K562 (cell line): ENCODE measurements at regions not wholly inside any gene's neighbourhood (a gene's known extent, or its start where the extent isn't known, plus 50 kb on each side); places are given as distances from the start of the nearest gene placed in this dataset.
"Not testable (repeated sequence)": the region's sequence is repeated elsewhere in the genome, so short reads cannot be mapped to it uniquely, and the experiment has no call there.

Source experiments
- JUND ChIP-seq, 2 experiments: IDR thresholded peaks; 2 replicates in 1 of 2; 3 replicates in 1 of 2; pipeline ENCODE4 v1.6.1; 2011; ENCODE audit warnings: borderline replicate concordance in 2 of 2, low read depth in 2 of 2, low read length in 2 of 2, improper control_type of control experiment in 1 of 2, missing biosample characterization in 1 of 2, missing genetic modification characterization in 1 of 2, missing genetic modification reagents in 1 of 2
- KLF6 ChIP-seq: fragments of 250-450 bp; sonication (Bioruptor Pico); IDR thresholded peaks from 2 replicates; pipeline ENCODE4 v1.4.0; 2020; ENCODE audit warnings: mild to moderate bottlenecking, moderate library complexity, borderline replicate concordance
- NCOA1 ChIP-seq: fragments of 450-650 bp; IDR thresholded peaks from 2 replicates; pipeline ENCODE4 v1.6.1; 2016; ENCODE audit warnings: low read depth
- RAD21 ChIP-seq, 2 experiments: fragments of 250-450 bp in 1 of 2; fragments of 450-650 bp in 1 of 2; sonication (Bioruptor Pico) in 1 of 2; formaldehyde crosslinking in 1 of 2; IDR thresholded peaks in 1 of 2; conservative IDR thresholded peaks in 1 of 2; 2 replicates each; pipeline versions ENCODE4 v1.4.0 to v1.8.0; 2020 to 2022; ENCODE audit warnings: mild to moderate bottlenecking in 2 of 2, moderate library complexity in 1 of 2
- SAFB2 ChIP-seq: fragments of 200-400 bp; formaldehyde crosslinking; IDR thresholded peaks from 2 replicates; pipeline ENCODE4 v1.6.1; 2018; ENCODE audit warnings: borderline replicate concordance, low read length, low read depth, moderate library complexity; ENCODE audit not compliant: severe bottlenecking
- SMC3 ChIP-seq: conservative IDR thresholded peaks from 2 replicates; pipeline ENCODE4 v1.6.1; 2011; ENCODE audit warnings: low read depth, low read length, improper control_type of control experiment; ENCODE audit not compliant: insufficient read depth
- U2AF2 ChIP-seq: fragments of 200-400 bp; formaldehyde crosslinking; optimal IDR thresholded peaks from 2 replicates; pipeline ENCODE3; 2017; ENCODE audit warnings: low read depth, mild to moderate bottlenecking, low read length
- ZBTB34 ChIP-seq: fragments of 250-450 bp; sonication (Bioruptor Pico); IDR thresholded peaks from 2 replicates; pipeline ENCODE4 v1.8.0; 2021; ENCODE audit warnings: mild to moderate bottlenecking, moderate library complexity
- ZNF76 ChIP-seq: fragments of 250-450 bp; sonication (Bioruptor Pico); IDR thresholded peaks from 2 replicates; pipeline ENCODE4 v1.4.0; 2020; ENCODE audit warnings: mild to moderate bottlenecking, moderate library complexity, borderline replicate concordance
- TF ChIP-seq, protein P1 (sequence below), 2 experiments: fragments of 200-800 bp in 1 of 2; sonication (Bioruptor generic) in 1 of 2; sonication (generic) in 1 of 2; formaldehyde crosslinking in 1 of 2; IDR thresholded peaks in 1 of 2; conservative IDR thresholded peaks in 1 of 2; 2 replicates each; pipeline versions ENCODE4 v1.5.0 to v1.6.1; 2016 to 2020; ENCODE audit warnings: missing compliant biosample characterization in 1 of 2, missing genetic modification characterization in 1 of 2, missing genetic modification reagents in 1 of 2
- TF ChIP-seq, protein P2 (sequence below), 3 experiments: IDR thresholded peaks in 2 of 3; conservative IDR thresholded peaks in 1 of 3; 2 replicates each; pipeline ENCODE4 v1.5.1; 2011 to 2012; ENCODE audit warnings: low read length in 3 of 3, mild to moderate bottlenecking in 3 of 3, control low read depth in 2 of 3, improper control_type of control experiment in 1 of 3, inconsistent platforms in 1 of 3, low read depth in 1 of 3, mixed read lengths in 1 of 3, moderate library complexity in 1 of 3; ENCODE audit not compliant: insufficient read depth in 2 of 3
- TF ChIP-seq, protein P3 (sequence below), 2 experiments: fragments of 250-450 bp in 1 of 2; fragments of 450-650 bp in 1 of 2; sonication (Bioruptor Pico) in 1 of 2; IDR thresholded peaks; 2 replicates each; pipeline versions ENCODE4 v1.6.1 to v1.8.0; 2016 to 2021; ENCODE audit warnings: mild to moderate bottlenecking in 2 of 2, moderate library complexity in 2 of 2, missing compliant biosample characterization in 1 of 2, missing genetic modification characterization in 1 of 2

GRCh38 chr1:90281886-90282285 is 287.0 kb downstream of the ZNF326 start:
- TF ChIP-seq SAFB2; ZBTB34; SMC3; RAD21 (CRISPR knock-in tag; conservative IDR thresholded peaks at IDR 0.05 in 1 of 2, IDR thresholded peaks at IDR 0.05 in 1 of 2); NCOA1; JUND (IDR thresholded peaks at IDR 0.05; ENCODE audit: borderline replicate concordance, low read depth, low read length); JUND (tag; IDR thresholded peaks at IDR 0.05; ENCODE audit: borderline replicate concordance, low read depth, low read length); U2AF2; KLF6; ZNF76 (CRISPR knock-in tag): not testable (repeated sequence)
- TF ChIP-seq, protein P1, sequence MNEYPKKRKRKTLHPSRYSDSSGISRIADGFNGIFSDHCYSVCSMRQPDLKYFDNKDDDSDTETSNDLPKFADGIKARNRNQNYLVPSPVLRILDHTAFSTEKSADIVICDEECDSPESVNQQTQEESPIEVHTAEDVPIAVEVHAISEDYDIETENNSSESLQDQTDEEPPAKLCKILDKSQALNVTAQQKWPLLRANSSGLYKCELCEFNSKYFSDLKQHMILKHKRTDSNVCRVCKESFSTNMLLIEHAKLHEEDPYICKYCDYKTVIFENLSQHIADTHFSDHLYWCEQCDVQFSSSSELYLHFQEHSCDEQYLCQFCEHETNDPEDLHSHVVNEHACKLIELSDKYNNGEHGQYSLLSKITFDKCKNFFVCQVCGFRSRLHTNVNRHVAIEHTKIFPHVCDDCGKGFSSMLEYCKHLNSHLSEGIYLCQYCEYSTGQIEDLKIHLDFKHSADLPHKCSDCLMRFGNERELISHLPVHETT (CRISPR knock-in tag; conservative IDR thresholded peaks at IDR 0.05 in 1 of 2, IDR thresholded peaks at IDR 0.05 in 1 of 2): not testable (repeated sequence)
- TF ChIP-seq, protein P2, sequence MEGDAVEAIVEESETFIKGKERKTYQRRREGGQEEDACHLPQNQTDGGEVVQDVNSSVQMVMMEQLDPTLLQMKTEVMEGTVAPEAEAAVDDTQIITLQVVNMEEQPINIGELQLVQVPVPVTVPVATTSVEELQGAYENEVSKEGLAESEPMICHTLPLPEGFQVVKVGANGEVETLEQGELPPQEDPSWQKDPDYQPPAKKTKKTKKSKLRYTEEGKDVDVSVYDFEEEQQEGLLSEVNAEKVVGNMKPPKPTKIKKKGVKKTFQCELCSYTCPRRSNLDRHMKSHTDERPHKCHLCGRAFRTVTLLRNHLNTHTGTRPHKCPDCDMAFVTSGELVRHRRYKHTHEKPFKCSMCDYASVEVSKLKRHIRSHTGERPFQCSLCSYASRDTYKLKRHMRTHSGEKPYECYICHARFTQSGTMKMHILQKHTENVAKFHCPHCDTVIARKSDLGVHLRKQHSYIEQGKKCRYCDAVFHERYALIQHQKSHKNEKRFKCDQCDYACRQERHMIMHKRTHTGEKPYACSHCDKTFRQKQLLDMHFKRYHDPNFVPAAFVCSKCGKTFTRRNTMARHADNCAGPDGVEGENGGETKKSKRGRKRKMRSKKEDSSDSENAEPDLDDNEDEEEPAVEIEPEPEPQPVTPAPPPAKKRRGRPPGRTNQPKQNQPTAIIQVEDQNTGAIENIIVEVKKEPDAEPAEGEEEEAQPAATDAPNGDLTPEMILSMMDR (IDR thresholded peaks at IDR 0.05 in 2 of 3, conservative IDR thresholded peaks at IDR 0.05 in 1 of 3; ENCODE audit: insufficient read depth in 2 of 3, low read depth in 1 of 3, low read length in 3 of 3): not testable (repeated sequence)
- TF ChIP-seq, protein P3, sequence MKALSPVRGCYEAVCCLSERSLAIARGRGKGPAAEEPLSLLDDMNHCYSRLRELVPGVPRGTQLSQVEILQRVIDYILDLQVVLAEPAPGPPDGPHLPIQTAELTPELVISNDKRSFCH (CRISPR knock-in tag; IDR thresholded peaks at IDR 0.05): not testable (repeated sequence)
- TF ChIP-seq, protein P3 (tag; IDR thresholded peaks at IDR 0.05): not testable (repeated sequence)
